G401.6 (cell line): ENCODE measurements at regions not wholly inside any gene's neighbourhood (a gene's known extent, or its start where the extent isn't known, plus 50 kb on each side); places are given as distances from the start of the nearest gene placed in this dataset.

Experiments used
- FAIRE-seq: peaks from 2 replicates; lab custom pipeline; 2012; peaks lifted over from hg19 to GRCh38; lab: Jason Lieb, UNC

GRCh38 chr20:40540166-40540565 lies 148.9 kb downstream of the MAFB start:
- no peak for FAIRE-seq

- FAIRE-seq: no peak
Measured at GRCh38 chr20:40538131-40538530, 150.9 kb downstream of the MAFB start.

GRCh38 chr20:40536808-40537207 lies 152.2 kb downstream of the MAFB start:
- FAIRE-seq: no peak

GRCh38 chr20:40535816-40536215 lies 153.2 kb downstream of the MAFB start:
- no peak for FAIRE-seq

- no peak for FAIRE-seq
Measured at GRCh38 chr20:40532103-40532502, 156.9 kb downstream of the MAFB start.

GRCh38 chr20:40525351-40525750 lies 163.7 kb downstream of the MAFB start:
- FAIRE-seq: no peak

GRCh38 chr20:40524071-40524470 lies 165.0 kb downstream of the MAFB start:
- FAIRE-seq: no peak

GRCh38 chr20:40522405-40522804 lies 166.6 kb downstream of the MAFB start:
- no peak for FAIRE-seq

- no peak for FAIRE-seq
Measured at GRCh38 chr20:40521962-40522361, 167.1 kb downstream of the MAFB start.

- no peak for FAIRE-seq
Measured at GRCh38 chr20:40519918-40520317, 169.1 kb downstream of the MAFB start.

GRCh38 chr20:40512994-40513393 lies 176.0 kb downstream of the MAFB start:
- FAIRE-seq: no peak

- no peak for FAIRE-seq
Measured at GRCh38 chr20:40512591-40512990, 176.4 kb downstream of the MAFB start.

- no peak for FAIRE-seq
Measured at GRCh38 chr20:40511478-40511877, 177.6 kb downstream of the MAFB start.

GRCh38 chr20:40510622-40511021 lies 178.4 kb downstream of the MAFB start:
- FAIRE-seq: no peak

GRCh38 chr20:40508821-40509220 lies 180.2 kb downstream of the MAFB start:
- no peak for FAIRE-seq

GRCh38 chr20:40506537-40506939 lies 182.5 kb downstream of the MAFB start:
- FAIRE-seq: no peak

GRCh38 chr20:40503119-40503518 lies 185.9 kb downstream of the MAFB start:
- FAIRE-seq: no peak

- no peak for FAIRE-seq
Measured at GRCh38 chr20:40502576-40502975, 186.5 kb downstream of the MAFB start.

GRCh38 chr20:40499391-40499790 lies 189.6 kb downstream of the MAFB start:
- FAIRE-seq: no peak

- no peak for FAIRE-seq
Measured at GRCh38 chr20:40497899-40498691, 190.9 kb downstream of the MAFB start.

- FAIRE-seq: no peak
Measured at GRCh38 chr20:40495956-40496355, 193.1 kb downstream of the MAFB start.

GRCh38 chr20:40494248-40494647 lies 194.8 kb downstream of the MAFB start:
- FAIRE-seq: no peak

- no peak for FAIRE-seq
Measured at GRCh38 chr20:40493549-40493948, 195.5 kb downstream of the MAFB start.

- FAIRE-seq: no peak
Measured at GRCh38 chr20:40493071-40493470, 196.0 kb downstream of the MAFB start.
